ENCODE measurements at regions not wholly inside any gene's neighbourhood (a gene's known extent, or its start where the extent isn't known, plus 50 kb on each side); places are given as distances from the start of the nearest gene placed in this dataset.

DNA sequence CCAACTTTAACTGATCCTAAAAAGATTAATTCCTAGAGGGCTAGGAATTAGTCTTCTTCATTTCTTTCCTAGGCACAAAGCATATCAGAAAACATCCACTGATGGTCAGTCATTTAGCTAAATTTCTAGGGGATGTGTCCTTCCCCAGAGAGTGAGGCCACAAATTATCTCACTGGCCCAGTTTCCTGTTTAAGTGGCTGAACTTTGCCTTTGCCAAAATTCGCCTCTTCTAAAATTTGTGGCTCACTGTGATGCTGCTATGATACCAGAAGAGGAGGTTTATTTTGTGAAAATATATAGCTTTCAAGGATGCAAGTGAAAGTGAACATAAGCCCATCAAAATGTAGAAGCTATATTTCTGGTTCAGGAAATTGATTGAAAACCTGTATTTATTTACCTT, 98.1 kb upstream of the FER start:
- DNase-seq (ENCODE audit: low spot score): no peak

DNA sequence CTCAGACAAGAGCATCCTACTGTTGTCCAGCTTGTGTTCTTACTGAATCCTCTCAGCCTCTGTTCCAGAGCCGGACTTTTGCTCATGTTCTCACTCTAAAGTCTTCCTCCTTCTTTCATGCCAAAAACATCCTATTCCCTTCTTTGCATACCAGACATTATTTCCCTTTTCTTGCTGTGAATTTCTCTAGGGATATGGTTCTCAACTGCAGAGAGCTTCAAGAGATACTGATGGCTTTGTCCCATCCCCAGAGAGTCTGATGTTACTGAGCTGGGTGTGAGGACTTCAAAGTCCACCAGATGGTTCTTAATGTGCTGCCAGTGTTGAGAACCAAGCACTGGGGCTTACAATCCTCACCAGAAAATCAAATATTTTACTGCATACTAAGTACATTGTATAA, 98.6 kb upstream of the FER start:
- peak; percentile 2 for DNase-seq (ENCODE audit: low spot score)

DNA sequence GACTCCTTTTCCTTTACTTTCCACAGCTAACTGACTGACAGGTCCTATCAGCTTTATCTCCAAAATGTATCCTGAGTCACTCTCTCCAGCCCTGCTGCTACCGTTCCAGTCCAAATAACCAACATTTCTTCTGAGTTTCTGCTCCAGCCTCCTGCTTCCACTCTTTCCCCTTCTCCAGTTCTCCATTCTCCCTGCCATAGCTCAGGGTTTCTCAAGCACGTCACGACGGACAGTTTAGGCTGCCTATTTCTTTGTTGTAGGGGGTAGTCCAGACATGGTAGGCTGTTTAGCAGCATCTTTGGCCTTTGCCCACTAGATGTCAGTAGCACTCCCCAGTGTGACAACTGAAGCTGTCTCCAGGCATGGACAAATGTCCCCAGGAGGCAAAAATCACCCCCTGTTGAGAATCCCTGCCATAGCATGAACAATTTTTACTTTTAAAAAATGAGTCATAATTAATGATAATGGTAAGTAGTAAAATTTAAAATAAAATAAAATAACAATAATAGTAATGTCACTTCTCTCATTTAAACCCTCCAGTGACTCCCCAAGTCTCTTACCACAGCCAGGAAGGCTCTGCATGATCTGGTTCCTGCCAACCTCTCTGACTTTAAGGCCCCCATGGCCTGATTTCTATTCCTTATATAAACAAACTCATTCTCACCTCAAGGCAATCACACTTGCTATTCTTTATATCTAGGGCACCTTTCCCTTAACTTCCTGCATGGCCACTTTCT, 105.4 kb upstream of the FER start:
- DNase-seq (ENCODE audit: low spot score): peak; percentile 66

DNA sequence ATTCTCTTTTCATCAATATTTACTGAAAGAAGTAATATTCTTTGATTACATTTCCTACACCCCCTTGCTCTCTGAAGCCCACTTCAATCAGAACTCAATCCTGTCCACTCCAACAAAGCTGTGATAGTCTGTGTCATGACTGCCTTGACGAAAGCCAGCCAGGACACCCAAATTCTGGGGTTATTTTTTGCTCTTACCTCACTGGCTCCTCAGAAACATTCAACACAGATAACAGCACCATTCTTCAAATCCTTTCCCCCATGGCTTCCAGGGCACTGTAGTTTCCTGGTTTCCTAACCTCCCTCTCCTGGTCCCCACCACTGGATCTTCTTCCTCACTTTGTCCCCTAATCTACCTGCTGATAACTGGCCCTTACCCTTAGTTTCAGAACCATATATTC, 106.1 kb upstream of the FER start:
- no peak for DNase-seq (ENCODE audit: low spot score)

DNA sequence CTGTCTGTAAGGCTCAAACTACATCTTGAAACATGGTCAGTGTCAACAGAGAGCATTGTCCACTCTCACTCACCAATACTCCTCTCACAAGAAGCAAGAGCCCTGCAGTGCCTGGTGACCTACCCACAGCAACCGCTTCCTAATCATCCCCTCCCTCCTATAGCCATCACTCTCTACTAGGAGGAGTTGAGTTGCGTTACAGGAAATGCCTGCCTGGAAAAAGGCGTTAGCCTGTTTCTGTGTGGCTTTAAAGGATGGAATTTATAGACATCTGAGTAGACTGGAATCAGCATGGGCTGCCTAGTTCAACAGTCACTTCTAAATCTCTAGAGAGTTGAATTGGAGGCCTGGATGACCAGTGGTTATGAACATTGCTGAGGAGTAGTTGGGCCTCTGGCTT, 108.3 kb upstream of the FER start:
- DNase-seq (ENCODE audit: low spot score): peak; percentile 22

DNA sequence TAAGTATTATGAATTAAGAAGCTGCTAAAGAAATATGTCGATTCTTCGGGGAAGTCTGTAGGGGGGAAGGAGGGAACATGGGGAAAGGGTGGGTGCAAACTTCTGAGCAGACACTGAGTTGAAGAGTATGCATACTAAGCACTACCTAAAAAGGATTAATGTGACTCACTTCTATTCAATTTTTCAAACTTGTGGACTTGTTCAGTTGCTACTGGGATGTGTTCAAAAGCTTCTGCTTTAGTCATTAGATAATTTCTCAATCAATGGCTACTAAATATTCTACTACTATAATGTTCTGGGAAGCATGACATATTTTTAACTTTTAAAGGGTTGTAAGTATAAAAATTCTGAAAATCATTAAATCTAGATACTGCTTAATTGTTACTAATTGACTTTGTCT, 109.7 kb upstream of the FER start:
- DNase-seq (ENCODE audit: low spot score): no peak

DNA sequence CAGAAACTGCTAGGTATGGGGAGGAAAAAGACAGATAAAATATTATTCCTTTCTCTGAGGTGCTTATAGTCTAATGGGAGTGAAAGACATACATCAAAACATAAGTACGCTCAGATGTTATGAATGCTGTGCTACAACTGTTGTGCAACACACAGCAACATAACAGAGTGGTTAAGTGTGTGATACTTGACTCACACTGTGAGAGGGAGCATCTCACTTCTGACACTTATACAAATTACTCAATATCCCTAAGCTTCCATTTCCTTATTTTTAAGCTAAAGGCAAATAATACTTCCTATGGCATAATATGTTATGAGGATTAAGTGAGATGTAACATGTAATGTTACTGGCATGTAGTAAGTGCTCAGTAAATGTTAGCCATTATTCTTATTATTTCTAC, 110.6 kb upstream of the FER start:
- no peak for DNase-seq (ENCODE audit: low spot score)

DNA sequence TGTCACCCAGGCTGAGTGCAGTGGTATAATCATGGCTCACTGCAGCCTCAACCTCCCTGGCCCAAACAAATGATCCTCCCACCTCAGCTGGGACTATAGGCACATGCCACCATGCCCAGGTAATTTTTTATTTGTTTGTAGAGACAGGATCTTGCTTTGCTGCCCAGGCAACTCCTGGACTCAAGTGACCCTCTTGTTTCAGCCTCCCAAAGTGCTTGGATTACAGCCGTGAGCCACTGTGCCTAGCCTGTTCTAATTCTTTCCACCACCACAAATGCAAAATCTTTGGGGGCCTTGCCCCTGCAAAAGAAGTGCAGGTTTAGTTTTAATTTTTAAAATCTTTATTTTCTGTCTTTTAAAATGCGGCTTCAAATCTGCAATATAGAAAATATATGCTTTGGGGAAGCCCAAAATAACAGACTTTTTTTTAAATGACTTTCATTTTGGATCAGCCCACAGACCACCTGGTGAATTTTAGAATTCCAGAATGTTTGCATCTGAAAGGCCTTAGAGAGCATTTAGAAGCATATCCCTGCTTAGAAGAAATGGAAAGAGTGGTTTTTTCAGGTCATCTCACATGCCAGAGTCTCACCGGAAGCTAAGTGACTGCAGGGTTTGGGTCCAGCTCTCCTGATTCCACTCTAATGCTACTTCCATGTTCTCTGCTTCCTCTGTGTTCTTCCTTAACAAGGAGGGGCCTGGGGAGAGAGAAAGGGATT, 111.4 kb upstream of the FER start:
- DNase-seq (ENCODE audit: low spot score): no peak

DNA sequence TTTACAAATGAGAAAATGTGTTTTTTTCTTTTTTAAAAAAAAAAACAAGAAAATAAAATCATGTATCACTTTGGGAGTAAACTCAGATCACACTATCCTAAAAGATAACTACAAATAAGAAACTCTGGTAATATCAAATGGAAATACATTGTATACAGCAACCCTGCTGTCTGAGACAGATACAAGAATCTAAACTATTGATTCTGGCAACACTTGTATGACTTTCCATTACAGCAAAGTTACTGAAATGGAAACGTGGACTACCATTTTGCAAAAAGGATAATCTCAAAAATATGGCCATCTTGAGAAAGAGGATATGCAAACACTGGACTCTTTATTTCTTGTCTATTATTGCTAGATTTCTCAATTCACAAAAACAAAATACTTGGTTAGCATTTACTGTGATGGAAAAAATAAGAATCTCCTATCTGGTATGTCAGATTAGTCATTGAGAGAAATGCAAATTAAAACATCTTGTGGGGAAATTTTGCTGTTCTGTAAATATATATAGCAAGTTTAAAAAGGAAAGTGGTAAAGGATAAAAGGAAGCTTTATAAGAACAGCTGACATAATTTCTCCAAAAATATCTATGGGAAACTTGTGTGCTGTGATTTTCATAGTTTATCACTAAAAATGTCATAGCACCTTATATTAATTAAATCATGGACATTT, 112.9 kb upstream of the FER start:
- DNase-seq (ENCODE audit: low spot score): no peak

DNA sequence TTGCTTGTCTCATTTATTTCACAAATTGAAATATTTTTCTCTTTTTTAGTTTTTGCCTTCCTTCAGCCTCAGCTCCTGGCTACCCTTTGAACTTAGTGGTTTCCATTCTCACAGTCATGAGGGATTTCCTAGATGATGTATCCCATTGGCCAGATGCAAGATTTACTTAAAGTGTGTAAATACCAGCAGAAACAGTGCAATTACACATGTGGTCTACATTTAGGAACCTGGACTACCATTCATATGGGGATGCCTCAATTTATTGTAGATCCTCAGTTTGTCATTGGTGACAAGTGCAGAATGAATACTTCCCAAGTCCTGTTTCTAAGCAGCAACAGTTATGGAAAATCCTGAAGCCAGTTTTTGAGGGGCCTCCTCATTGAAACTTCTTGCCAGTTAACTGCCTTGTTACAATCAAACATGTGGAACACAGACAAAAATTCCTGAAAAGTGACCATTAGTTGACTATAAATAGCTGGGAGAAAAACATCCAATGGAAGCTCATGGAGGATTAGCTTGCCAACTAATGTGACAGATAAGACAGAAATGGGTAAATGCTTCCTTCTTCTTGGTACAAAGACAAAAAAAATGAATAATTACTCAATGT, 113.6 kb upstream of the FER start:
- peak; percentile 56 for DNase-seq (ENCODE audit: low spot score)

DNA sequence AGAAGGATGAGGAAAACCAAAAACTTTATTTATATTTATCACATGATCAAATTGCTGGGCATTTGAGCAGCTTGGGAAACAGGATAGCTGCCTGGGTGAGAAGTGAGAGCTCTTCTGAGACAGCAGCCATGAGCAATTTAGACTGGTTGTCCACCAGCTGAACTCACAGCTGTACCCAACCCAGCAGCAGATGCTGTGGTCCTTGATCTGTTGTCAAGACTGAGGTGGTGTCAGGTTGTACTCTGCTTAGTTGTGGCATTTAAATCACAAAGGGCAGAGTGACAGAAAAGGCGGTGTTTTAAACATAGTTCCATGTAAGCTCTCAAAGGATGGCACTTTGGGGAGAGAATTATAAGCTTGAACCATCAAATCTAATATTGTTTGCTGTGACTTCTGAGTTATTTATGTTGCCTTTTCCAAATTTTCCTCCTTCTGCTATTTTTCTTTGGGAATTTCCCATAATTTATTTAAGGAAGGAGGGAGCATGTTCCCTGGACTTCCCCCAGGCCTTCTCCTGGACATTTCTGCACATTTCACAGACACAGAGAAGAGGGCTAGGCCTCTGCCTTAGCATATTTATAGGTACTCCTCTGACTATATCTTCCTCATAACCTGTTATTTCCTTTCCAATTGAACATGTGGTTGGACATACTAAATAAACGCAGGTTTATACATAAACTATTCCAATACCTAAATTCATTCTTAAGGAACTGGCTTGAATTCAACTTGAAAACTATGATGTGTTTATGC, 117.7 kb upstream of the FER start:
- DNase-seq (ENCODE audit: low spot score): no peak

DNA sequence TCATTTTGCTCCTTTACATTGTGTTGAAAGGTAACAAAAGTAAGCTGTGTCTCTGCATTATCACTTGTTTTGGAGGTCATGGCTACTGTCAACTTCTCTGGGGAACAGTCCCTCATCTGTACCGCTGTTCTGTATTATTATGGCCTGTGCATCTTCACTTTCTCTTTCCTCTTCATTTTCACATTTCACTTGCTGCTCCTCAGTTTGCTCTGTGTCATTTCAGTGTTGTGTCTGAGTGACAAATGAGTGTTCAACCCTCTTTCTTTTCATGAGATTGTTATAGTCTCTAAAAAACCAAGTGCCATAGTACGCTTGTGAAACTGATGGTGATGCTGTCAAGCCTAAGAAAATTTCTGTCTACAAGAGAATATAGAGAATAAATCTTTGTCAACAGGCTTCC, 122.0 kb upstream of the FER start:
- no peak for DNase-seq (ENCODE audit: low spot score)

DNA sequence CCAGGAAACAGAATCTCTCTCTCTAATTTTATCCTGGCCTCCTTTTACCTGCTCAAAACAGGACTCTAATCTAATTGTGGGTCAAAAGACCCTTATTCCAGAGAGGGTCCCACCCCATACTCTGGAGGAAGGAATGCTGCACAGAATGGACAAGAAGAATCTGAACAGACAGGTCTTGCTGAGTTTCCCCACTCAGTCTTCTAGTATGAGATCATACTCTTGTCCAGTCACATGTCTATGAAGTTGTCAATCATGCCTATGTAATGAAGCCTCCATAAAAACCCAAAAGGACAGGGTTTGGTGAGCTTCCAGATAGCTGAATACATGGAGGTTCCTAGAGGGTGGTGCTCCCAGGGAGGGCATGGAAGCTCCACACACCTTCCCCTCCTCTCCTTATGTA, 123.9 kb upstream of the FER start:
- peak; percentile 5 for DNase-seq (ENCODE audit: low spot score)

DNA sequence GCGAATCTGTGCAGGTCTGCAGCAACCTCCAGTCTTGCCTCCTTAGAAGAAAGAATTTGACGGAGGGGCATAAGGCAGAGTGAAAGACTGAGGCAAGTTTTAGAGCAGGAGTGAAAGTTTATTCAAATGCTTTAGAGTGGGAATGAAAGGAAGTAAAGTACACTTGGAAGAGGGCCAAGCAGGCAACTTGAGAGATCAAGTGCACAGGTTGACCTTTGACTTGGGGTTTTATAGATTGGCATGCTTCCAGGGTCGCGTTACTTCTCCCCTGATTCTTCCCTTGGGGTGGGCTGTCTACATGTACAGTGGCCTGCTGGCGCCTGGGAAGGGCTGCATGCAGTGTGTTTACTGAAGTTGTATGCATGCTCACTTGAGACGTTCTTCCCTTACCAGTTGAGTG, 127.2 kb upstream of the FER start:
- DNase-seq (ENCODE audit: low spot score): no peak

DNA sequence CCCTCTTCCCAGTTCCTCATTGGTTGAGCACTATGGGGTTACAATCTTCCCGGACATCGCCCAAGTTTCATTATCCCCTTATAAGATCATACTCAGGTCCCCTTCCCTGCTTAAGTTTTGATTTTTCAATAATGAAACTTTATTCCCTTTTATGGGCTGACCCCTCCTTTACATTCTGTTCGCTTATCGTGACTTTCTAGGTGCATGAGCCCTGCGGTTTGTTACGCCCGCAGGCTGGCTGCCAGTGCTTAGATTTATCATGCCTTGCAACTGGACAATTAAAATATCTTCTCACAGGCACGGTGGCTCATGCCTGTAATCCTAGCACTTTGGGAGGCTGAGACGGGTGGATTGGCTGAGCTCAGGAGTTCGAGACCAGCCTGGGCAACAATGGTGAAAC, 127.9 kb upstream of the FER start:
- no peak for DNase-seq (ENCODE audit: low spot score)

DNA sequence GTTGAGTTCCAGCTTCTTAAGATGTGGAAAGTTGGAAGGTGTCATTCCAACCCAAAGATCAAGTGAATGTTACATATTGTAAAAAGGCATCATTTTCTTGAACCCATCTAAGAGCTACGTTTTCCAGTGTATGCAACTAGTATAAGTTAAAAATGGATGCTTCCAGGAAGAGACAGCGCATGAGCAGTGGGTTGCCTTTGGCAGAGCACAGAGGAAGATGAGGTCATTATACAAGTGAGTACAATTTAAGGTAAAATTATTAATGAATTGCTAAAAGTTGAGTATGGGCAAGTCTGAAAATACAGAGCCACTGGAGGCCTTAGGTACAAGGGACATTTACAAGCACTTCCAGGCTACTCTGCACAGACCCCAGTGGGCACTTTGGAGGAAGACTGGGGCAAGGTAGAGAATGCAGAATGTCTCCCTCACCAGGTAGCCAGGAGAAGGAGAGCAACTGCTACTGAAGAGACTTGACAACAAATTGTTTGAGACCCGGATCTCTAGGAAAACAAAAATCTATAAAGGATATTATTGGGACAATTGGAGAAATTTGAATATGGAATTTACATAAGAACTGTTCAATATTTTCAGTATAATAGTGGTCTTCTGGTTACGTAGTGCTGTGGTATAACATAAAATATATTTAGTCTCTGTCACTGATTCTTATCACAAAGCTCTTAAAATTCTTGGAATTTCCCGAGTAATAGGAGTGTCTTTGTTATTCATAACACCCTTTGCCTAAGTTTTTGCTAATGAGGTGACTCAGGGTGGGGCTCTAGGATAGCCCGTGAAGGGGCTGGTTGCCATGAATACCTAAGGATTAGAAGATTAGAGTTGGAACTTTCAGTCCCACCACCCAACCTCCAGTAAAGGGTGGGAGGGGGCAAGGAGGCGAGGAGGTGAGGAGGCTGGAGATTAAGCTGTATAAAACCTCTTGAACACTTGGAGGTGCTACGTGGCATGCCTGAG, 129.9 kb upstream of the FER start:
- no peak for DNase-seq (ENCODE audit: low spot score)

DNA sequence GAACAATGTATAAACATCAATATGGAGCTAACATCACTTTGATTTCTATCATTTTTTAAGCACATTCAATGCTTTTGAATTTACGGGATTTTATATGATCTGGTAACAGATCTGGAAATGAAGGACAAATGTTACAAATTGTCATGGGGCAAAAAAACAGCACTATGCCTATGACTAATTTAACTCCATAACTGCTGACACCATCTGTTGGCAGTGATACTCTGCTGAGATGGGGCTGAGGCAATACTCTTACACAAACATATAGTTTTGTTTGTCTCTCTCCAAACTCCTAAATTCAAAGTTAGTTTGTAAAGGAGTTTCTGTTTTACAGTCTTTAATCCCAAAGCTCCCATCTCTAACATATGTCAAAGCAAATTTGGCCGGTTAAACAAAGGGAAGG, 132.5 kb upstream of the FER start:
- no peak for DNase-seq (ENCODE audit: low spot score)

DNA sequence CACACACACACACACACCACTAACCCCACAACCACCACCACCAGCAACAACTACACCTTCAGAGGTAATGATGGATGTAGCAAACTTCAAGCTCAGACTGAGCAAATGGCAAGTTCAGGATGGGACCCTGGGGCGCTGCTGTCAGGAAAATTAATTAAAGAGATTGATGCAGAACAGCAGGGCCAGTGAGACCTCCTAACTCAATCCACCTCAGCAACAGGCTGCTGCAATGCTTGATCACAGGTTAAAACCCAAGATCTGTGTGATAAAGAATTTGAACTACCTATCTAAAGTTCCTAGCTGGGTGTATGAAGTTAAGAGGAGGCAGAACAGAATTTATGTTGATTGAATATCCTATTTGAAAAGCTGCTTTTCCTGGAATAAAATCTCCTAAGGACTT, 140.3 kb upstream of the FER start:
- DNase-seq (ENCODE audit: low spot score): peak; percentile 3

DNA sequence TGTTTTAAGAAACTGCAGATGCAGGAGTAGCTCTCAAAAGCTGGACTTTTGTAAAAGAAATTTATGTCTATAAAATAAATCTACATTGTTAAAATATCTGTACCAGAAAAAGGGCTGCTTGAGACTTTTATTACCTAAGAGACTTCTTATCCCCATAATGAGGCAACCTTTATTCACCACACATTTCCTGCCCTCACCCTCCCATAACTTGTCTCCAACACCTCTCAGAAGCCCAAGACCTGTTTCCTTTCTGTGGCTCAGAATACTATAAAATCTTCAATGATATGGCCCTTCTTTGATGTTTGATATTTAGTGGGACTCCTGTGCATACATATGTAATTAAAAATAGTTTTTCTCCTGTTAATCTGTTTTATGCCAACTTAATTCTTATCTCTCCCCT, 141.5 kb upstream of the FER start:
- DNase-seq (ENCODE audit: low spot score): no peak

DNA sequence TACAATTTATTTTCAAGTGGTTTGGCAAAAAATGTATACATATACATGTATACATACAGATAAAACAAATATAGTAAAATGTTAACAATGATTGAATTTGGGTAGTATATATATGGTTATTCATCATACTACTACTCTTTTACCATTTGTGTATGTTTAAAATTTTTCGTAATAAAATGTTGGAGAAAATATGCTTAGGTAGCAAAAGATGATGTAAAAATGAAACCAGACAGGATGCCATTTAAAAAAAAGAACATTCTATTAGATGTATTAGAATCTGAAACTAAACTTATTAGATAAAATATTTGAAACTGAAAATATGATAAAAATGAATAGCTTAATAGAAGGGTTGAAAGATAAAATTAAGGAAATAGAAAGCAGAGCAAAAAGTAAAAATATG, 144.9 kb upstream of the FER start:
- no peak for DNase-seq (ENCODE audit: low spot score)

DNA sequence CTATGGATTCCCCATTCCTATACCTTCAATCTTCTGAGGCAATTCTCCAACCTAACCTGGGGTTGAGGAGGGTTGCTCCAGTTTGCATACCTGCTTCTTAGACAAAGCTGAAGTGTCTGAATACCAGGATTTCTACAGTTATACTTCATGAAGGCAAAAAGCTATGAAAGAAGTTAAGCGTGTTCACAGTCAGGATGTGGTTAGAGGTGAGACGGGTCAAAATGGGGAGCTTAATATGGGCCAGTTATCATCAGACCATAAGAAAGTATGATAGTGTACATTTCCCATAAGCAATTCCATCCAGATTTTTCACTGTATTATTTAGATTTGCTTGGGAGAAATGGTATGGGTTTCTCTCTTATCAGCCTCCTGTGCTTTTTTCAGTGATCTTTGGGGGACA, 156.9 kb upstream of the FER start:
- DNase-seq (ENCODE audit: low spot score): no peak
